GM19023 (cell line): ENCODE measurements at regions not wholly inside any gene's neighbourhood (a gene's known extent, or its start where the extent isn't known, plus 50 kb on each side); places are given as distances from the start of the nearest gene placed in this dataset.

ENCODE experiments used
- ATAC-seq: cut with Tn5 transposase; IDR thresholded peaks from one replicate; pipeline ENCODE4 v1.9.1; 2021; ENCODE audit warnings: mild to moderate bottlenecking, moderate library complexity; ENCODE audit not compliant: unreplicated experiment

DNA sequence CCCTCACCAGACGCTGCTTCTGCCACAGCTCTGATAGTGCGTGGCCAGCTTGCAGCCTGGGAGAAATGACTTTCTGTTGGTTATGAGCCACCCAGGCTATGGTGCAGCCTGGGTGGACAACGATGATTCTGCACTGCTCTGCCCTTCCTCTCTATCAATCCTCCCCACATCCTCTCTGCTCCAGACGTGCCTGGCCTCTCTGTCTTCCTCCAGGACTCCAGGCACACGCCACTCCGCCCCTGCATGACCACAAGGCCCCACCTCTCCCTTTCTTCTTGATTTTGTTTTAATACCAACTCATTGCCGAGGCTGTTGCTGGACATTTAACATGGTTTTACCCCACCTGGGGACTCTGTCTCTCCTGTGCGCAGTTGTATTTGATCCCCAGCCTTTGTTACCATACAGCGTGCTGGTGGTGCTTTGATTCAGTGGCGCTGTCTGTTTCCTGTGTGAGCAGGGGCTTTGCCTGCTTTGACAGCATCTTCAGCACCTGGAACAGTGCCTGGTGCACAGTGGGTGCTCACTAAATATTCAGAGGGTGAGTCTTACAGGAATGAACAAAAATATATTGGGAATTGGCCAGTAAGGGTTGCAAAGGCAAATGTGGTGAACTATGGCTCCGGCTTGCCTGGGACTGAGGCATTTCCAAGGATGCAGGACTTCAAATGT is 280.9 kb downstream of the CDH26 start:
- ATAC-seq = no peak

DNA sequence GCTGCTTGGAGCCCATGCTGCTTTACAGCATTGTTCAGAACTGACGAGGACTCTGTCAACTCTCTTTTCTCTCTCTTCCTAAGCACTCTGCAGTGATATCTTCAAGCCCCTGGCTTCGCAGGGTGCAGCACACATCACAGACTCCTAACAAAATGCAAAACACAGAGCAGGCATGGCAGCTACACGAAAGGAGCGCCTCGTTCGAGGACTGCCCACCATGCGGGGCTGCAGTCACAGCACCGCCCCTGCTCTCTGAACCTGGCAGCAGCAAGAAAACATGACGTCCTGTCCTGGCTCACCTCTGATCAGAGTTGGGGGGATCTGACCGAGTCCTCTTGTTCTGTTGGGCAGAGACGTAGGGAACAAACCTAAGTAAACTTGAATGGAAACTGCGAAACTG is 281.7 kb downstream of the CDH26 start:
- ATAC-seq = no peak

DNA sequence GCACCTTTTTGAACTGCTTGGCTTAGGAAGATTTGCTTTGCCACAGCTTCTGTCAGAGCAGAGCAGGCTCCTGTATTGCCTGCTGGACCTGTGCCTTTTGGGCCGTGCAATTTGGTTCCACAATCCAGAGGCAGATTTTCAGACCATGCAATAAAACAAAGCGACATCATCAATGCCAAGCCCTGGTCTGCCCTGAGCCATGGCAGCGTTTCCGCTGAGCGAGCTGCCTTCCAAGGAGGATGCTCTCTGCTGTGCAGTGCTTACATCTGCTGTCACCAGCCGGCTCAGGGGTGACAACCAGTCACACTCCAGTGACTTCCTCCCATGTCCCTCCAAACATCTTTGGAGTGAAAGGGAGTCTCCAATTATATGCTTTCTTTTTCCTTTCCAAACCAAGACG is 282.2 kb downstream of the CDH26 start:
- ATAC-seq = no peak

DNA sequence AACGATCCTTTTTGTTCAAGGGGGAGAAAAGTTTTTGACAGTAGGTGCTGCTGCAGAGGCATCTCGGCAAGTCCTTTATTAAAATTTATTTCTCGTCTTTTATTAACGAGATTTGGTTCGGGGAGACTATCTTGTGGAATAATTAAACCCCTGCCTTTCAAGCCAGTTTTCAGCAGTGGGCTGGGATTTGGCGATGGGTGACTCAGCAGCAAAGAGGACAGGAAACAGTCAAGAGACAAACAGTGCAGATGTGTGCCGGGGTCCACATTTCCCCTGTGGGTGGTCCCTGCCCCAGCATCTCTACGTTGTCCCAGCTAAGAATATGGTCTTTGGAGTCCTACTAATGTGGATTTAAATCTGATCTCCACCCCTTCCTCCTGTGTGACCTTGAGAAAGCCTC is 282.8 kb downstream of the CDH26 start:
- no peak for ATAC-seq

DNA sequence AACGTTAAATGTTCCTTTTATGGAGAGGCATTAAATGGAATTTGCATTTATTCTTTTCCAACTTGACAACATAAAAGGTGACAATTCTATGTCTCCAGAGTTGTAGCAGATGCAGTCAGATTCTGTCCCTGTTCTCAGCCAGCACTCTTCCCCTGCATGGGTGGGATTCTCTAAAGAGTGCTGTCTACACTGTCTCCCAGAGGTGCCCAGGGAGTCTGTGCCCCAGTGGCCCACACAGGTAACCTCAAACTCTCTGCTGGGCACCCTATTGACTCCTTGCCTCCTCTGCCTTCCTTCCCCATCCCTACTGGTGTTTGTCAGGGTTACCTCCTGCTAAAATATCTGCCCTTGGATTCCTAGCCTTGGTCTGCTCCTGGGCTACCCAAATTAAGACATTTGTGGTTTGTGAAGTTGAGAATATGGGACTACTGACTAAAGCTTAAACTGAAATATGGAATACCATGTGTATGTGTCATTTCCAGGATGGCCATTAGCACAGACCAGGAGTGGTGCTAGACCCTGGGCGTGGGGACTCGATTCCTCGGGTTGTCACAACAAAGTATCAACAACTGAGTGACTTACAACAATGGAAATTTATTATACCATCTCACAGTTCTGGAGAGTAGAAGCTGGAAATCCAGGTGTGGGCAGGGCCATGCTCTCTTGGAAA is 284.7 kb downstream of the CDH26 start:
- no peak for ATAC-seq

DNA sequence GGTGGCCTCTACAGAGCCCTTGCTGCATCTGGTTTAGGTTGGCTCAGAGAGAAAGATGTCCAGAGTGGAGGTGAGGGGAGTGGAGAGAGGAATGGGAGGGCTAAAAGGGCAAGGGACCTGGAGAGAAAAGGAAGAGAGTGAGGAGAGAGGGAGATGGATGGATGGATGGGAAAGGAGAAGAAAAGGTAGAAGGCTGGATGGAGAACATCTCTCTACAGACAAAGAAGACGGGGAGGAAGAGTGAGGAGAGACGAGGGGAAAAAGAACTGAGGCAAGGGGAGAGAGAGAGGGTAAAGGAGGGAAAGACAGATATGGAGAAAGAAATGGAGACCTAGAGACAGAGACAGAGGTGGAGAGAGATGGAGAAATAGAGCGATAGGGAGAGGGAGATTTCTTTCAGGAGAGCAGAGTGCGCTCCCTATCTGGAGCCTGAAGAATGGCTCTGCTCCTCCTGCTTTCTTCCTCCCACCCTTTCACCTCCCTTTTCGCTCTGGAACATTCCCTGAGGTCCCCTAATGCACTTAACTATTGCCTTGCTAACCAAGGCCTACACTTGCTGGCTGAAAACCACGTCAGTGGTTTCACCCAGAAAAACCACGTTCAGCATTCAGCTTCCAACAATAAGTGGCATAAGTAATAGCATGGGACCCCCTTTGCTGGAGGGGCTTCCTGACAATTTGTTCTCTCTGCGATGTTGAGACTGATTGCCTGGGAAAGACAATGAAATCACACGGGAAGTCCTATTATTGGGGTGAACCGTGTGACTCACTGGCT is 286.3 kb downstream of the CDH26 start:
- no peak for ATAC-seq

DNA sequence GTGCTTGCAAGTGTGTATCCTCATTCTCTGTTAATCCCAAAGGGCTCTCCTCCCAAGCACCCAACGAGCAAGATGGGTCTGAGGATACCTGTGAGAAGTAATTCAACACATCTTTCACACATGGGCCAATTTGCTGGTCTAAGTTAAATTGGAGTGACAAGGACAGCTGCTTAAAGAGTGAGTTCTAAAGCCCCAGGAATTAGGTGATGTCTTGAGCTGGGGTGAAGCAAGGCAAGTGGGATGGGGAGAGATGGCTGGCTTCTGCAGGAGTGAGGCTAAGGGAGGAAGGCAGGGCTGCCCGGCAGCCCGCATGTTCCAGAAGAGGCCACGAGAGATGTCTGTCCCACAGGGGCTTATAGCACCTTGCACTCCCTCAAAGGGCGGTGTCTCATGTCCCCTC is 288.5 kb downstream of the CDH26 start:
- ATAC-seq = no peak

DNA sequence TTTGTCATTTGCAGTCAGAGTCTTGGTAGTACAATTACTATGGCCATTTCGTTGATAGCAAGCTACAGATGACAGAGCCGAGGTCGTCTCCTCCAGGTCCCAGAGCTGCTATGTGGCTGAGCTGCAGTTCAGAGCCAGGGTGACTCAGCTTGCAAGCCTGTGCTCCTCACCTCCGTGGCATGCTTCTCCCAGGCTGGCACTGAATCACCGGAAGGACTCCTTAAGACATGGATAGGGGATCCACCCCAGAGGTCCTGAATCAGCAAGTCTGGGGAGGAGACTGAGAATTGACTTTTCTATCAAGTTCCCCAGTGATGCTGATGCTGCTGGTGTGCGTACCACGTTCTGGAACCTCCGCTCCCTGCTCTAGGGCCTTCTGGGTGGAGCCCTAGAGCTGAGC is 291.2 kb downstream of the CDH26 start:
- ATAC-seq = no peak

DNA sequence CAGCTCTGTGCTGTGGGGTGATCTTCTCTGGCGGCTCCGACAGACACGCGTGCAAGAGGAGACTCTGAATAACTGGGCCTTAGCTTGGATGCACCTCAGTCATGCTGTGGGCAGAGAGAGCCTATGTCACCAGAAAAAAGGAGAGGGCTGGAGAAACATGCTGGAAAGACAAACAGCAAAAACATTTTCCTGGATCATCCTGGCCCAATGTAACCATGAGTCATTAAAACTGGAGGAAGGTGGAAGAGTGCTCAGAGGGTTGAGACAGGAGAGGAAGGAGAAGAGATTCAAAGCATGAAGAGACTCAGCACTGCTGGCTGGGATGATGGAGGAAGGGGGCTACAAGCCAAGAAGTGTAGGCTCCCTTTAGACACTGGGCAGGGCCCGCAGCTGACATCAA is 292.0 kb downstream of the CDH26 start:
- no peak for ATAC-seq

DNA sequence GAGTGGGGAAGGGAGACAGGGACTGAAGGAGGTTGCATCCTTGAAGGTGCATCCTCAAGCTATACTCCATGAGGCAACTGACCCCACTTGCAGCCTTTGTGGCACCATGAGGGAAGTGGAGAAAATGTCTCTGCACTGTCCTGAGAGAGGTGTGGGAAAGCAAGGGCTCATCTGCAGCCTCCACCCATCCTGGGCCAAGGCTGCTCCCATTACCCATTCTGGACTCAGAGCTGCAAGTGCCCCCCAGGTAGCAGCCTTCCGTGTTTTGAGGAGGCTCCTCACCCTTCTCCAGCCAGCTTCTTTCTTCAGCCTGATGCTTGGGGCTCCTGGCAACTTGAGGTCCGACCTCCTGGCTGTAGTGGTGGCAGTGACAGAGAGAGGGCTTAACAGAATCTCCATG is 294.6 kb downstream of the CDH26 start:
- no peak for ATAC-seq

DNA sequence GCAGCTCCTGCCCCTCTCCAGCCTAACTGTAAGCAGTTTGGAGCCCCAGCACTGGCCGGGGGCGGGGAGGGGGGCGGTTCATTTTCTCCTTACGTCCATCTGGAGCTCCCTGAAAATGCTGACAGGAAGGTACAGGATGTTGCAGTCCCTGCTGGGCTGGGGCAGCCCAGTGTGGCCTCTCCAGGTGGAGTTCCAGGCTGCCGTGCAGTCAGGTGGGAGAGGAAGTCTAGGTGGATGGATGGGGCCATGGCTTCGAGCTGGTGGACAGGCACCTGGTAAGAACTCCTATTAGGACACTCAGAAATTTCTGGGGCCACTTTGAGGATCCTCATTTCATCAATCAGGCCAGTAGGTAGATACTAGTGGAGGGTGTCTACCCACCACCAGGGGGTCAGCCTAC is 295.2 kb downstream of the CDH26 start:
- ATAC-seq = no peak

DNA sequence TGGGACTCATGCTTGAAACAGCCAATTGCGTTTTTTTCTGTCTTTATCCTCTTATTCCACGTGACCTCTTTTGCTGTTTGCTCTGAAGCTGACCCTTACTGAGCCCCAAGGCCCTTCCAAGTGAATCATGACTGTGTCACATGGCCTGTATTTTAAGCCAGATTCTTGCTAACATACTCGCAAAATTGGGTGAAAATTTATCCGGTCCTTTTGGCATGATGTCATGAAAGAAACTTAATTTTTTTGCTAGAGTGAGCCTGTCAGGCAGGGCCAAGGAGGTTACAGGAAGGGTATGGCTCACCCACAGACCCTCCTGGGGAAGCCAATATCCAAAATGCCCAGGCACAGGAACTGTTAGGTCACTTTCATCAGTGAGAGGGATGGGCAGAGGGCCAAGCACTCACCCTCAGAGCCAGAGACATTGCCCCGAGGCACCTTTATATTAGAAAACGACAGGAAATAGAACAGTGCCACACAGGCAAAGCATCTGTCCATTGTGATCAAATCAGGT is 296.7 kb downstream of the CDH26 start:
- no peak for ATAC-seq

DNA sequence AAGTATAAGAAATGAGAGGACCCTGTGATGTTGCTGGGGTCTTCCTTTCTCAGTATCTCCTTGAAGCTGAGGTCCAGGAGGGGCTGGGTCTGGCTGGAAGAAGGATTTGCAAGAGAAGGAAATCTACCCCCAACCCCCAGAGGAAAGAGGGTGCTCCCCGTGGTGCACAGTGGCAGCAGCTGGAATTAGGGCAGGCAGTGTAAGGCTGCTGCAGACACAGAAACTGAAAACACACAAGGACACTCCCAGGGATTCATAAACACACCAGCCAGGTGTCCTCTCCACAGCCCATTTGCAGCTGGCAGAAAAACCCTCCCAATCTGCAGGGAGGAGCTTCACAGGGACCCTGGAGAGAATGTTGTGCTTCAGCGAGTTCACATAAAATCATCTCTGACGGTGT is 297.2 kb downstream of the CDH26 start:
- ATAC-seq = no peak

DNA sequence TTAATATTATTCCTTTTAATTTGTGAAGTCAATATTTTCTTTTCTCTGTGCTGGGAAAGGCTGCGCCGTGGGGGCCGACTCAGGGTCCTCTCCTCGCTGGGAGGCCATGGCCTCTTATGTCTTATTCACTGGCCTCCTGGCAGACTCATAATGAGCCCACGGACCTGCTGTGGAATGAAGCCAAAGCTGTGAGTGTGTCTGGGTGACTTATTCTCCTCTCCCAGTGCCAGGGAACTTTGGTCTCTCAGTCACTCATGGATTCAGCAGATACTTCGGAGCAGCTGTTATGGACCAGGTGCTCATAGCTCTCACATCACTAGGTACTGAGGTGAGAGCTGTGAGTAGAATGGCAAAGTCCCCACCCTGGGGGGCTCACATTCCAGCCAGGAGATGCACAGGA is 297.6 kb downstream of the CDH26 start:
- ATAC-seq = no peak

DNA sequence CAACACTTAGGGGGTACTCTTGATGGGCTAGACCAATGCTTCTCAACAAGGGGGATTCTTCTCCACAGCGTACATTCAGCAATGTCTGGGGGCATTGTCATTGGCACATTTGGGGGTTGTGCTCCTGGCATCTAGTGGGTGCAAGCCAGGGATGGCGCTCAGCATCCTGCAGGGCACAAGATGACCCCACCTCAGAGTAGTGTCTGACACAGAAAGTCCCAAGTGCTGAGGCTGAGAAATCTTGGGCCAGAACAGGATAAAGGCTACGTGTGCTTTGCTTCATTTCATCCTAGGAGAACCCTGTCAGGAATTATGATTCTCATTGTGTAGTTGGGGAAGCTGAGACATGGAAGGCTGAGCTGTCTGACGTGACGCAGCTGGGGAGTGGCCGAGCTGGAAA is 298.6 kb downstream of the CDH26 start:
- ATAC-seq = no peak

DNA sequence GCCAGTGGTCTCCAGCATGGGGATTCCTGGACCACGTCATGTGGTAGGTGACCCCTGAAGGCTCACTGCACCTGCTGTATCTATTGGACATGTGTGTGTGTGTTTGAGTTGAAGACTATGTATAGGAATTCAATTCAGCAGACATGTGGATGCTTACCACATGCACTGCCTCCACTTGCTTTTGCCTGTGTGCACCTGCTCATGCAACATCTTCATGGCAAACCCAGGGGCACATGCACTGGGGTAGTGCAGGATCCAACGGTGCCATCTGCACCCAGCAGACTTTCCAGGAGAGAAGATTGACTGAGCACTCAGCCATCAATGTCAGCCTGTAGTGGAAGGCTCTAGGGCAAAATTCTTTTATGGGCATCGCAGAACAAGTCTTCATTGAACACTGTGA is 299.4 kb downstream of the CDH26 start:
- ATAC-seq = no peak

DNA sequence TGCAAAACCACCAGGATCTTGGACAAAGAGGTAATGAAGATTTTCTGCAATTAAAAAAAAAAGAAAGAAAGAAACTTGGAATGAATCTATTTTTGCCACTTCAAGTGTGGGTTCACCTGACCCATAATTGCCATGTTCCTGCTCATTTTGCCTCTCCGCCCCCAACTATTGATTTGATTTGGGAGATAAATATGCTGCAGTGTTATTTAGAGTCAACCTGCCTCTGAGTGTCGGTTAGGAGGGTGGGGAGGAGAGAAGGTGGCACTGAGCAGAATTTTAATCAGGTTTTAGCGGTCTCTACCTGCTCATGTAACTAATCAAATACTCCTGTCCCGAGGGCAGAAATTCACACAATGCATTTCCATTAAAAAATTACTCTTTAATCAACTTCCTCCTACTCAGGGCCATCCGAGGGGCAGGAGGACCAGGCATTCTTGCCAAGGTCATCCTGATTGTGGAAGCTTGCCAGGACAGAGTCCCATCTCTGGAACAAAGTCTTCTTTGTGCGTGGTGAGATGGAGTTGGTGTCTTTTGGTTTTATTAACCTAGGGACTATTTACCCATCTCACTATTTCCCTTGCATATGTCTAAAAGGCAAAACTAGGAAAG is 300.1 kb downstream of the CDH26 start:
- ATAC-seq = no peak

DNA sequence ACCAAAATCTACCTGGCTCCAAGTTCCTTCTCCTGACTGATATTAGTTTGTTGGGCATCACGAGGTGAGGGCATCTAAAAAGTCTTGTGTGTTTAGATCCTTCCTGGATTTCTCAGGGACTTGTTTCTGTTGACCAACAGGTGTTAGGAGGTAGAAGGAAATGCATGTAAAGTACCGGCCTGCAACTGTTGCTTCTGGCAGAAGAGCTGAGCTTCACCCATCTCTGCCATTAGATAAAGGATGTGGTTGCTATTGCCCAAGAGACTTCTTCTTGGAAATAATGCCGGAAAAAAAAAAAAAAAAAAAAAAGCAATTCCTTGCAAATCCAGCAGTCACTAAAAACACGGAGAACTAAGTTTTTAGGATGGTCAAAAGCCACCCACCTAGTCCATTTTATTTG is 303.1 kb downstream of the CDH26 start:
- no peak for ATAC-seq

DNA sequence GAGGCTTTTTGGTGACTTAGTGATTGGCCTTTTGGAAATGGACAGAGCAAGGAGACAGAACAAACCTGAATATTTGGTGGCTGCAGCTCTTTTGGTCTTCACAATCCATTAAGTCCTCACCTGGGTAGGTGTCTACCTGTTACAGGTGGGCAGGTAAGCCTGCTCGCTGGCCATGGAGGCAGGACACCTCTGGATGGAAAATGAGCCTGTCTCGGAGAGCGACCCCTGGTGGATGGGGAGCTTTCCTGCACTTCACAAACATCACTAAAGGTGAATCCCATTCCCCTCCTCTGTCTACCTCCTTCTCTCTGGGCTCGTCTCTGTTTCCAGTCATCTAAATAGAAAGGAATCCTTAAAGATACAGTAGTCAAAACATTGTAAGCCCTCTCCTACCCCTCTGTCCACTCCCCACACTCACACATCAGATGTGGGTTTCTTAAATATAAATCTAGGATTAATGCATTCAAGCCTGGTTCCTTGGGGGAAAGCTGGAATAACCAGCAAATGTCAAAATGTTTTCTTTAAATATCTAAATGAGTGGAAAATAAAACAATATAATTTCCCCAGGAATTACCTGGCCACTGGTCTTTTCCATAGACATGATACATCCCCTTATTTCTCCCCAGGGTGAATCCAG is 304.9 kb downstream of the CDH26 start:
- no peak for ATAC-seq

DNA sequence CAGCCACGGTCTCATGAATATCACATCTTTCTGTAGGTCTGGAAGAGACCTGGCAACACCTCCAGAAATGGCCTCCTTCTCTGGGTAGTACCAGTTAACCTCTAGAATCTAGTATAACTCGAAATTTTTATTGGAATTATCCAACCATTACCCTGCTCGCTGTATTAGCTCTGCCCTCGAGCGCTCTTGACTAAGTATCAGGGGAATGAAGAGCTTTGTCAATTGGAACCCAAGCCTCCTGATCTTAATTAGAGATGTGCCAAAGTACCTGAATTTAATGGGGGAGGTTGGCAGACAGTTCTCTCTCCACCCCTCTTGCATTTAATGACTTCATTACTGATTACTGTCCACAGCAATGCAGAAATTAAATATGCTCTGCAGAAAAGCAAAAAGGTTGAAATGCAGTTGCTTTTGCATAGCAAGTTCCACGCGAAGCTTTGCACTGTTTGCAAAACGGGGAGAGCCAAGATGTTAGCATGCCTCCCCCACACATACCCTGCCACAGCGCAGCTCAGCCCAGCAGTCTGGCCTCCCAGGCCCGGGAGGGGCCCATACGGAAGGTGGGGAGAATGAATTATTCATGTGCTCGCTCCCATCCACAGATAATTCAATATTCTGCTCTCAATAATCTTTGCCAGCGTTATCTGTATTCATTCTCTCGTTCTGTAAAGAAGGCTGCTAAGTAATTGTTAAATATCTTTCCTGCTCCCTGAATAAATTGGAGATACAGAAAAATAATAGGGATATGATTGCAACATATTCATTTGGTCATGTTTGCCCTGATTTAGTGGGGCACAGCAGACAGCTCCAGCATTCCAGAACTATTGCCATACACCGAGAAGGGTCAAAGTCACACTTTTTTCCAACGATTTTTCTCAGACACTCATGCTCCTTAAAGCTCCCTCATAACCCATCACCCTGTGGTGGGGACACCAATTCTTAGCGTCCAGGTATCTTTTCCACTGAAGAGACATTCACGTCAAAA is 305.8 kb downstream of the CDH26 start:
- ATAC-seq = no peak
